Naive thymus-derived CD4-positive, alpha-beta T cell (primary cell): ENCODE measurements at regions not wholly inside any gene's neighbourhood (a gene's known extent, or its start where the extent isn't known, plus 50 kb on each side); places are given as distances from the start of the nearest gene placed in this dataset.
"Not testable (repeated sequence)": the region's sequence is repeated elsewhere in the genome, so short reads cannot be mapped to it uniquely, and the experiment has no call there.

Source experiments
- ATAC-seq: fragments of 150-1000 bp; cut with Tn5 transposase; 2 replicates; pipeline ENCODE4 v1.10.0; 2021; ENCODE audit warnings: mild to moderate bottlenecking, moderate library complexity
- CTCF ChIA-PET: fragments of 350-600 bp; sonication (Branson Sonifier 250); formaldehyde crosslinking; loops from one replicate; lab custom pipeline; 2021; ENCODE audit warnings: antibody characterized with exemption; lab: Charles Lee
- POLR2A ChIA-PET: fragments of 350-600 bp; sonication (Branson Sonifier 250); formaldehyde crosslinking; loops from one replicate; lab custom pipeline; 2021; ENCODE audit warnings: antibody characterized with exemption, inconsistent platforms; lab: Charles Lee
- DNase-seq, 9 donors: peaks; one replicate each; pipeline versions ENCODE4 v3.0.0 to v3.0.0-alpha.2; 2020 to 2022; ENCODE audit warnings: mixed read lengths in 1 of 9
- H3K27ac ChIP-seq: one replicate; pipeline ENCODE4 v1.7.0; 2013; ENCODE audit warnings: mild to moderate bottlenecking, low read depth, low read length, moderate library complexity
- H3K27me3 ChIP-seq, 2 donors: one replicate each; pipeline ENCODE4 v1.7.0; 2013; ENCODE audit warnings: low read length in 2 of 2, mild to moderate bottlenecking in 2 of 2, moderate library complexity in 2 of 2; ENCODE audit not compliant: control insufficient read depth in 2 of 2, insufficient read depth in 2 of 2
- H3K36me3 ChIP-seq, 3 experiments: 1 replicate in 2 of 3; 2 replicates in 1 of 3; pipeline ENCODE4 v1.7.0; 2013; ENCODE audit warnings: low read length in 3 of 3, mild to moderate bottlenecking in 3 of 3, moderate library complexity in 1 of 3; ENCODE audit not compliant: insufficient read depth in 3 of 3, control insufficient read depth in 2 of 3
- H3K4me1 ChIP-seq, 2 donors: one replicate each; pipeline ENCODE4 v1.7.0; 2013; ENCODE audit warnings: low read length in 2 of 2, mild to moderate bottlenecking in 2 of 2, moderate library complexity in 1 of 2; ENCODE audit not compliant: control insufficient read depth in 2 of 2, insufficient read depth in 2 of 2
- H3K4me3 ChIP-seq: 2 replicates; pipeline ENCODE4 v1.7.0; 2013; ENCODE audit warnings: mild to moderate bottlenecking, low read length
- H3K9me3 ChIP-seq, 3 experiments: 1 replicate in 2 of 3; 2 replicates in 1 of 3; pipeline ENCODE4 v1.7.0; 2013; ENCODE audit warnings: low read length in 3 of 3; ENCODE audit not compliant: control insufficient read depth in 2 of 3
- H3K27ac Mint-ChIP-seq, 9 donors: one replicate each; pipeline ENCODE4 v1.8.0; 2020 to 2022; ENCODE audit warnings: mixed read lengths in 9 of 9, mild to moderate bottlenecking in 8 of 9, moderate library complexity in 5 of 9, inconsistent platforms in 2 of 9
- H3K27me3 Mint-ChIP-seq, 5 donors: one replicate each; pipeline ENCODE4 v1.8.0; 2021 to 2022; ENCODE audit warnings: mixed read lengths in 5 of 5, mild to moderate bottlenecking in 1 of 5
- H3K36me3 Mint-ChIP-seq, 5 donors: one replicate each; pipeline ENCODE4 v1.8.0; 2020 to 2022; ENCODE audit warnings: mixed read lengths in 5 of 5, mild to moderate bottlenecking in 3 of 5, inconsistent platforms in 1 of 5
- H3K4me1 Mint-ChIP-seq, 7 donors: one replicate each; pipeline ENCODE4 v1.8.0; 2020 to 2022; ENCODE audit warnings: mixed read lengths in 7 of 7, mild to moderate bottlenecking in 3 of 7, inconsistent platforms in 1 of 7
- H3K4me3 Mint-ChIP-seq, 10 donors: one replicate each; pipeline ENCODE4 v1.8.0; 2020 to 2022; ENCODE audit warnings: mild to moderate bottlenecking in 10 of 10, mixed read lengths in 10 of 10, moderate library complexity in 6 of 10, inconsistent platforms in 2 of 10
- H3K9me3 Mint-ChIP-seq, 11 donors: one replicate each; pipeline ENCODE4 v1.8.0; 2020 to 2022; ENCODE audit warnings: mixed read lengths in 11 of 11, mild to moderate bottlenecking in 4 of 11, inconsistent platforms in 1 of 11, moderate library complexity in 1 of 11
- intact Hi-C, 2 donors: fragments of 100-400 bp; cut with micrococcal nuclease; formaldehyde crosslinking; loops; one replicate each; pipeline ENCODE4 v1.15.1; 2023

DNA sequence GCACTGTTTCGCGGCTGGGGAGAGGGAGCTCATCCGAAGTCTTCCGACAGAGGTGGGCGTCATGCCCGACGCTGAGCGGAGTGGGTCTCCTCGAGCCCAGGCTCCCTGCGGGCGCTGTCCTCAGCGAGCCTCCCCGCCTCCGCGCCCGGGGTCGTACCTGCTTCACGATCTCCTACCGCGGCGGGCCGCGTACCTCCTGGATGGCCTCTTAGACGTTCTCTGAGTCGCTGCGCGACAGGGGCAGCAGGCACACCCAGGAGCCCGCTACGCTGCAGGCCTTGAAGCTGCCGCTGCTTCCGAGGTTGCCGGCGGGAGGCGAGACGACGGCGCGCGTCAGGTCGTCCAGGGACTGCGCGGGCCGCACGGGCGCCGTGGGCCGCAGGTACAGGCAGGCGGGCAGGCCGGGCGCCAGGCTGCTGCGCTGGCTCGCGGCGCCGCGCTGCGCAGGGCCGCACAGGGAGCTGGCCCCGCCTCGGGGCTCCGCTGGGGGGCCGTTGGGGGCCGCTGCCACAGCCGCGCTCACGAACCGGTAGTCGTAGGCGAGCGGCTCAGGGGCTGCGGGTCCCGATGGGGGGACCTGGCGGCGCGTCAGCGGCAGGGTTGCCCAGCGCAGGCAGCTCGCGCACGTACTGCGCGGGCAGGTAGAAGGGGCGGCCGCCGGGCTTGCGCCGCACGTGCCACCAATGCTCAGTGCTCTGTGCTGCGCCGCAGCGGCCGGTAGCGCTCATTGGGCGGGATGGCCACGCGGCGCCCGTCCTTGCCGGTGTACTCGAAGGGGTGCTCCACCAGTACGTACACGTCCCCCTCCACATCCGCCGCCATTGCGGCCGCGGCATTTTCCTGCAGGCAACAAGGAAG, 116.4 kb upstream of the SMURF2 start:
- DNase-seq = no peak
- Histone ChIP-seq H3K36me3 (no peaks in the 10 kb centered on the region), H3K4me3 (no peak overlapping the region), H3K9me3 (no peaks in the 10 kb centered on the region), H3K4me1 (peaks cover 15 to 28% of the 10 kb centered on the region in 2 donors), H3K27ac (no peak overlapping the region), H3K27me3 (no peaks in the 10 kb centered on the region)
- Mint-ChIP-seq H3K27ac (no peak overlapping the region), H3K4me1 (peaks cover 11 to 31% (median 23%) of the 10 kb centered on the region in 7 donors), H3K36me3 (peaks cover 0 to 7% (median 0%) of the 10 kb centered on the region in 5 donors), H3K9me3 (no peaks in the 10 kb centered on the region), H3K27me3 (peaks cover 0 to 12% (median 0%) of the 10 kb centered on the region in 5 donors), H3K4me3 (peak overlapping the region; percentile 20 to 76 (median 62))
- intact Hi-C loops = loop anchor here (5.0 kb wide), 3 partner anchors 116 to 324 kb away; partner anchors contain the start of gene SMURF2 (in 1 of the 2)
- peak; percentile 8 for ATAC-seq
- ChIA-PET POLR2A (interaction anchor here (1.3 kb wide), 1 partner anchor 185 kb away, joined by 3 read pairs; no protein-coding TSS in a partner anchor), CTCF (no interaction called here)

DNA sequence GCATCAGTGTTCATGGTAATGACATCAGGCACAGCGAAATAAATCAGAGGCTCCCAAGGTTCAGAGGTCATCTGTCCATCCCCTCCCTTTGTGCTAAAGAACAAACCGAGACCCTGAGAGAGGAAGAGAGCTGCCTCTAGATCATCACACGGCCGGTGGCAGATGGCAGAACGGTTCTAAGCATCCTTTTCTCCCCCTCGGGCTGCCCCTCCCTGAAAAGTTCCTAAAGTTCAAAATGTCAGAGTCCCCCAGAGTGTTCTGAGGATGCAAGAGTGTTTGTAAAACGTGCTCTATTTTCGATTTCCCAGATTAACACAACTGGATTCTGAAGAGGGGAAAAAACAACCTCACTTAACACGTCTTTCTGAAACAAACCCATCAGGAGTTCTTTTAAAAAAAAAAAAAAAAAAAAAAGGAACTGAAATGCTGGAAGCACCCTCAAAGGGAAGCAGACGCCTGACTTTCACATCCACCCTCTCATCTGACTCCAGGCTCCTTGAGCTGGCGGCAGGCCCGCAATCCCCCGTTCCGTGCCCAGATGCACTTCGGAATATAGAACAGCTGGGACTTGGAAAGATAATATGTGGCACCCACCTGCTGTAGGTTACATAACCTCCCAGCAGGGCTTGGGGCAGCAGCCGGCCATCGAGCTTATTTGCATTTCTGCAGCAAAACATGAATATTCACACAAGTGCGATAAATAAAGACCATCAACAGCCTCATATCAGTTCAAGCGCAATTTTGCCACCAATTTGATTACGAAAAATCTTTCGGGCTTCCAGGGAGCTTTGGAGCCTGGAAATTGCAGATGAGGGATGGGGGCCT, 115.5 kb upstream of the SMURF2 start:
- H3K36me3 Mint-ChIP-seq = peaks cover 0 to 7% (median 0%) of the 10 kb centered on the region in 5 donors
- Histone ChIP-seq H3K27me3 (no peaks in the 10 kb centered on the region), H3K27ac (no peak overlapping the region), H3K4me3 (peak overlapping the region; percentile 35), H3K36me3 (no peaks in the 10 kb centered on the region), H3K4me1 (peaks cover 15 to 28% of the 10 kb centered on the region in 2 donors), H3K9me3 (no peaks in the 10 kb centered on the region)
- intact Hi-C loops = loop anchor here (1.0 to 5.0 kb wide), 5 partner anchors 59 to 325 kb away; partner anchors contain the start of gene SMURF2 (in 1 of the 2)
- no peaks in the 10 kb centered on the region for H3K9me3 Mint-ChIP-seq
- ATAC-seq = no peak
- peak overlapping the region; percentile 59 to 83 (median 64) for H3K4me3 Mint-ChIP-seq
- DNase-seq = no peak
- H3K4me1 Mint-ChIP-seq = peaks cover 11 to 29% (median 20%) of the 10 kb centered on the region in 7 donors
- no peak overlapping the region for H3K27ac Mint-ChIP-seq
- peaks cover 0 to 12% (median 0%) of the 10 kb centered on the region in 5 donors for H3K27me3 Mint-ChIP-seq
- ChIA-PET POLR2A (interaction anchor here (1.3 kb wide), 1 partner anchor 186 kb away, joined by 3 read pairs; no protein-coding TSS in a partner anchor), CTCF (no interaction called here)

DNA sequence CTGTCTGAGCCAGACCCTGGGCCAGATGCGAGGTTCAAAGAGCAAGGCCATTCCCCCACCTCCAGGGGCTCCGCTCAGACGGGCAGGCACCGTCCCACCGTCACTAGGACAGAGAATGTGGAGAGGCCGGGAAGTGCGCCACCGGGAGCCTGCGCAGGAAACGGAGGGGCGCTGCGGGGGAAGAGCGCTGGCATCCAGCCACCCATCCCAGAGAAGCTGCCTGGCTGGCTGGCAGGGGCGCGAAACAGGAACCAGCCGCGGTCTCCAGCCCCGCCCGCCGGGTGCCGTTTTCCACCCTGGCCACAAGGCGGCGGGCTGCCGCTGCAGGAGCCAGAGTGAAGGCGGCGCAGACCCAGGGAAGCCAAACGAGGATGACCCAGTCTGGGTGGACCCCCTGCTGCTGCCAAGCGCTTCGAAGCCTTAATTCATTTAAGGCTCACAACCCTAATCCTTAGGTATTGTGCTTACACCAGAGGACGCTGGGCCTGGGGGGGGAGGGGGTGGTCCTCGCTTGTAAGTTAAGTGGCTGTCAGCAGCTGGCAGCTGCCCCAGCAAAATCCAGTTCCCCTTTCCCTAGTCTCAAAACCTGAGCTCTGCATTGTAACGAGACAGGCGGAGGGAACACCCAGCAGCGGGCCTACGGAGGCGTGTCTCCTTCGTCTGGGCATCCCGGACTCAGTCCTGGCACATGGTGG, 114.8 kb upstream of the SMURF2 start:
- Mint-ChIP-seq H3K4me1 (peaks cover 10 to 22% (median 17%) of the 10 kb centered on the region in 7 donors), H3K27me3 (peaks cover 0 to 12% (median 0%) of the 10 kb centered on the region in 5 donors), H3K4me3 (peak overlapping the region; percentile 49 to 83 (median 64))
- ATAC-seq (peak; percentile 78), DNase-seq (peak; percentile 49 to 81 (median 72))
- H3K27me3 ChIP-seq, H3K9me3 ChIP-seq, H3K36me3 Mint-ChIP-seq, H3K27ac ChIP-seq, H3K27ac Mint-ChIP-seq, POLR2A ChIA-PET, H3K36me3 ChIP-seq, H3K9me3 Mint-ChIP-seq: not testable (repeated sequence)
- peaks cover 15 to 28% of the 10 kb centered on the region in 2 donors for H3K4me1 ChIP-seq
- intact Hi-C loops = loop anchor here (1.0 to 5.0 kb wide), 5 partner anchors 60 to 325 kb away; partner anchors contain the start of gene SMURF2 (in 1 of the 2)
- peak overlapping the region; percentile 35 for H3K4me3 ChIP-seq
- CTCF ChIA-PET = interaction anchor here (0.5 to 1.2 kb wide), 2 partner anchors 257 to 324 kb away, joined by 3 to 5 read pairs; no protein-coding TSS in a partner anchor

DNA sequence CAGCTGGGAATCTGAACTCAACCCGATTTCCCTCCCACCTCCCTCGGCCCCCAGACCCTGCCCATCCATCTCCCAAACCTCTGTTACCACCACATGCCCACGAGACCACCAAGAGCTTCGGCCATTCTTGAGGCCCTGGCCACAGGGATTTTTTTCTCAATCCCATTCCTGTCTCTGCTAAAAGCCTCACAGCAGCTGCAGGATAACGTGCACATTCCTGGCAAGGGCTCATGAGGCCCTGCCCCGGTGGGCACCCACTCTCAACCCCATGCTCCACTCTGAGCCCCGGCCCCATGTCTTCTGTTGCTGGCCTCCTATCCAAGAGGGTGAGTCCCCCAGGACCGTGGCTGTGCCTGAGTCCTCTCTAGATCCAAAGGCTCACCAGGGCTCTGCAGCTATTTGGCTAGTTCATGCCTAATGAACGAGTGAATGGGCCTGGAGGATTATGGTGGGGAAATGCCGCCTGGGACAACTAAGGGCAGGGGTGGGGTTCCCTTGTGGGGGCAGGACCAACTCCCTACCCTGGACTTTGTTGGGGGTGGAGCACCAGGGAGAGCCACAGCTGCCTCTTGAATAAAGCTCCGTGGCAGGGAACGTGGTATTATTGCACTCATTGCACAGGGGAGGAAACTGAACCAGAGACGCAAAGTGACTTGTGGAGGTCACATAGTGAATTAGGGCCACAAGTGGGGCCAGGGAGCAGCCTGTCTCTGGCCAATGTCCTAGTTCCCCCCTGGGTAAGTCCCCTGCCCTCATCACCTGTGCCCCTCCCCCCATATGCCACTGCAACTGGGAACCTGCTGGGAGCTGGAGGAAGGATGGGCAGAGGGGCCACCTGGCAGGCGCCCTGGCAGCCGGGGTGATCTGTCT, 113.8 kb upstream of the SMURF2 start:
- Histone ChIP-seq H3K36me3 (no peaks in the 10 kb centered on the region), H3K4me1 (peaks cover 14 to 25% of the 10 kb centered on the region in 2 donors), H3K9me3 (no peaks in the 10 kb centered on the region), H3K27me3 (no peaks in the 10 kb centered on the region), H3K4me3 (no peak overlapping the region), H3K27ac (no peak overlapping the region)
- CTCF ChIA-PET = interaction anchor here (0.7 to 1.2 kb wide), 2 partner anchors 13 to 325 kb away, joined by 3 read pairs; no protein-coding TSS in a partner anchor
- Mint-ChIP-seq H3K36me3 (peaks cover 0 to 9% (median 2%) of the 10 kb centered on the region in 5 donors), H3K4me3 (peak overlapping the region in 6 of 10 donors; percentile 25 to 76 (median 50)), H3K27ac (peak overlapping the region in 1 of 9 donors; percentile 46), H3K9me3 (no peaks in the 10 kb centered on the region), H3K4me1 (peaks cover 9 to 20% (median 17%) of the 10 kb centered on the region in 7 donors), H3K27me3 (peaks cover 0 to 12% (median 0%) of the 10 kb centered on the region in 5 donors)
- intact Hi-C loops = loop anchor here (2.0 to 5.0 kb wide), 4 partner anchors 61 to 326 kb away; partner anchors contain the start of gene SMURF2 (in 1 of the 2)
- POLR2A ChIA-PET = no interaction called here
- DNase-seq (no peak), ATAC-seq (no peak)

DNA sequence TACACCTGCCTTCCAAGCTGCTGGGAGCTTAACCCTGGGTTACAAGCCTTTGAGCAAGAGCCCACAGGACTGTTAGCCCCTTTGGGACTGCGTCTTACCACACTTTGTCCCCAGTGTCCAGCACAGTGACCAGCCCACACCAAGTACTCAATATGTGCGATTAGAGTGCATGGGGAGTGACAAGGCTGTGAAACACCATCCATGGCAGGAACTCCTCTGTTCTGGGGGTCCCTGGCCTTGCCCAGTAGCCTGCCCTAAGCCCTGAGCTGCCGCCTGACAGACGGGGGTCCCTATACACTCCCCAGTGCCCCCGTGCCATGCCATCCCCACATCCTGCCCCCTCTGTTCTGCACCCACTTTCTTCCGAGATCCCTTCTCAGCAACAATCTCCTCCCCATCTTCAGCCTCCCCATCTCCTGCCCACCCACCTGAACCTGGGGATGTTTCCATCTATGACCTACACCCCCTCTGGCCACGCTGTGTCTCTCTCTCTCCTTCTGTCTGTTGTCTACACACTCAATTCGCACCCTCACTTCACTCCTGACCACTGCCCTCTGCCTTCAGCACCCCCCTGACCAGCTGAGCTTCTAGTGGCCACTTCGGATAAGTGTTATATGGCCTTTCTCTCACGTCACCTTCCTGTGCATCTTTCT, 112.9 kb upstream of the SMURF2 start:
- Histone ChIP-seq H3K9me3 (no peaks in the 10 kb centered on the region), H3K27ac (no peak overlapping the region), H3K4me1 (peaks cover 10 to 19% of the 10 kb centered on the region in 2 donors), H3K36me3 (no peaks in the 10 kb centered on the region), H3K4me3 (no peak overlapping the region), H3K27me3 (no peaks in the 10 kb centered on the region)
- Mint-ChIP-seq H3K4me1 (peaks cover 6 to 19% (median 17%) of the 10 kb centered on the region in 7 donors), H3K9me3 (peaks cover 0 to 1% (median 0%) of the 10 kb centered on the region in 11 donors), H3K27ac (no peak overlapping the region), H3K4me3 (no peak overlapping the region), H3K27me3 (peaks cover 0 to 12% (median 0%) of the 10 kb centered on the region in 5 donors), H3K36me3 (peaks cover 0 to 13% (median 5%) of the 10 kb centered on the region in 5 donors)
- intact Hi-C loops = loop anchor here (5.0 kb wide), 3 partner anchors 113 to 327 kb away; partner anchors contain the start of gene SMURF2 (in 1 of the 2)
- ChIA-PET CTCF (no interaction called here), POLR2A (no interaction called here)
- DNase-seq (no peak), ATAC-seq (no peak)
